SKM-1 treated with dmso at 0.1 percent for 144 hours (cell line): ENCODE measurements at regions not wholly inside any gene's neighbourhood (a gene's known extent, or its start where the extent isn't known, plus 50 kb on each side); places are given as distances from the start of the nearest gene placed in this dataset.

Experiments
- DNase-seq: peaks from one replicate; lab custom pipeline; 2025; ENCODE audit not compliant: unreplicated experiment; lab: John Stamatoyannopoulos, UW

- DNase-seq: no peak
These were observed 65.4 kb upstream of the STEAP1B start for GRCh38 chr7:22565315-22565811.

GRCh38 chr7:22564511-22565045 is 64.6 kb upstream of the STEAP1B start:
- DNase-seq: no peak

- DNase-seq: no peak
These were observed 63.7 kb upstream of the STEAP1B start for GRCh38 chr7:22563621-22564241.

- DNase-seq: no peak
These were observed 63.1 kb upstream of the STEAP1B start for GRCh38 chr7:22563032-22563501.

GRCh38 chr7:22561895-22562593 is 62.1 kb upstream of the STEAP1B start:
- no peak for DNase-seq

- no peak for DNase-seq
These were observed 61.4 kb upstream of the STEAP1B start for GRCh38 chr7:22561321-22561811.

- peak; percentile 67 for DNase-seq
These were observed 60.0 kb upstream of the STEAP1B start for GRCh38 chr7:22559829-22560489.

GRCh38 chr7:22557167-22557566 is 57.2 kb upstream of the STEAP1B start:
- no peak for DNase-seq

GRCh38 chr7:22555476-22555875 is 55.5 kb upstream of the STEAP1B start:
- no peak for DNase-seq

GRCh38 chr7:22554184-22554583 is 54.2 kb upstream of the STEAP1B start:
- no peak for DNase-seq

GRCh38 chr7:22551768-22552513 is 52.0 kb upstream of the STEAP1B start:
- no peak for DNase-seq

- DNase-seq: no peak
These were observed 50.6 kb upstream of the STEAP1B start for GRCh38 chr7:22550514-22551030.

GRCh38 chr7:22549667-22550513 is 49.9 kb upstream of the STEAP1B start:
- DNase-seq: no peak
